IMR-90 (cell line): ENCODE measurements at regions not wholly inside any gene's neighbourhood (a gene's known extent, or its start where the extent isn't known, plus 50 kb on each side); places are given as distances from the start of the nearest gene placed in this dataset.

ENCODE experiments used
- ATAC-seq: fragments of 200-7000 bp; cut with Tn5 transposase; 2 replicates; pipeline ENCODE4 v1.9.1; 2020; ENCODE audit warnings: low read depth, mild to moderate bottlenecking, moderate library complexity
- BruUV-seq: library from RNA; stranded (reverse); fragments of 400-500 nt; replicated peaks from 2 replicates; lab custom pipeline; 2021; lab: Mats Ljungman, UMichigan
- CTCF ChIA-PET: fragments of 300-600 bp; formaldehyde crosslinking; extraction: SDS; loops from one replicate; lab custom pipeline; 2021; ENCODE audit warnings: antibody characterized with exemption; lab: Yijun Ruan, JAX
- POLR2A ChIA-PET: fragments of 300-600 bp; sonication (Branson Sonifier 250); formaldehyde crosslinking; loops from one replicate; lab custom pipeline; 2022; ENCODE audit warnings: antibody characterized with exemption; ENCODE audit not compliant: unreplicated experiment; lab: Charles Lee
- DNase-seq: peaks from one replicate; pipeline ENCODE4 v3.0.0; 2013
- H2AFZ ChIP-seq: replicated peaks from 2 replicates; pipeline ENCODE3; 2013; ENCODE audit warnings: low read length, mild to moderate bottlenecking; ENCODE audit not compliant: poor library complexity
- H2AK5ac ChIP-seq: 2 replicates; pipeline ENCODE4 v1.6.1; 2013; ENCODE audit warnings: low read depth, low read length, inconsistent platforms
- H2AK9ac ChIP-seq: replicated peaks from 2 replicates; pipeline ENCODE3; 2013; ENCODE audit warnings: mild to moderate bottlenecking, low read depth, low read length, moderate library complexity; ENCODE audit not compliant: poor library complexity
- H2BK120ac ChIP-seq: 2 replicates; pipeline ENCODE4 v1.6.1; 2013; ENCODE audit warnings: low read depth, low read length, inconsistent platforms
- H2BK15ac ChIP-seq: 3 replicates; pipeline ENCODE4 v1.6.1; 2013; ENCODE audit warnings: low read depth, low read length, inconsistent platforms
- H2BK20ac ChIP-seq: 2 replicates; pipeline ENCODE4 v1.6.1; 2013; ENCODE audit warnings: low read depth, mild to moderate bottlenecking, inconsistent platforms, low read length, moderate library complexity
- H2BK5ac ChIP-seq: 2 replicates; pipeline ENCODE4 v1.6.1; 2013; ENCODE audit warnings: mild to moderate bottlenecking, low read depth, low read length, inconsistent platforms; ENCODE audit not compliant: poor library complexity, severe bottlenecking
- H3K14ac ChIP-seq: replicated peaks from 2 replicates; pipeline ENCODE4 v1.6.1; 2013; ENCODE audit warnings: low read depth, low read length, inconsistent platforms
- H3K18ac ChIP-seq: 2 replicates; pipeline ENCODE4 v1.6.1; 2013; ENCODE audit warnings: low read depth, low read length, control low read depth
- H3K23ac ChIP-seq: 2 replicates; pipeline ENCODE4 v1.6.1; 2013; ENCODE audit warnings: low read depth, low read length, inconsistent platforms
- H3K27ac ChIP-seq: 2 replicates; pipeline ENCODE4 v1.5.1; 2013; ENCODE audit warnings: mild to moderate bottlenecking, control low read depth, low read length; ENCODE audit not compliant: insufficient read depth
- H3K27me3 ChIP-seq: 2 replicates; pipeline ENCODE4 v1.6.1; 2013; ENCODE audit warnings: low read length; ENCODE audit not compliant: control insufficient read depth, insufficient read depth
- H3K36me3 ChIP-seq: 2 replicates; pipeline ENCODE4 v1.6.1; 2013; ENCODE audit warnings: low read length, mixed read lengths; ENCODE audit not compliant: control insufficient read depth, insufficient read depth
- H3K4ac ChIP-seq: 2 replicates; pipeline ENCODE4 v1.6.1; 2013; ENCODE audit warnings: low read depth, low read length, inconsistent platforms
- H3K4me1 ChIP-seq: 2 replicates; pipeline ENCODE4 v1.6.1; 2013; ENCODE audit warnings: low read length, mixed read lengths; ENCODE audit not compliant: control insufficient read depth, insufficient read depth
- H3K4me2 ChIP-seq: 2 replicates; pipeline ENCODE4 v1.6.1; 2013; ENCODE audit warnings: low read depth, mild to moderate bottlenecking, control low read depth, low read length, moderate library complexity
- H3K4me3 ChIP-seq: 2 replicates; pipeline ENCODE4 v1.5.1; 2013; ENCODE audit warnings: low read depth, mild to moderate bottlenecking, control low read depth, low read length, moderate library complexity; ENCODE audit not compliant: insufficient read depth
- H3K56ac ChIP-seq: 2 replicates; pipeline ENCODE4 v1.6.1; 2013; ENCODE audit warnings: low read length, inconsistent platforms; ENCODE audit not compliant: insufficient read depth; ENCODE audit errors: extremely low read depth
- H3K79me1 ChIP-seq, 2 experiments: 2 replicates each; pipeline ENCODE4 v1.6.1; 2013; ENCODE audit warnings: low read length in 2 of 2, inconsistent platforms in 1 of 2, low read depth in 1 of 2
- H3K9ac ChIP-seq: 2 replicates; pipeline ENCODE4 v1.6.1; 2013; ENCODE audit warnings: low read depth, low read length, control low read depth
- H3K9me1 ChIP-seq: 2 replicates; pipeline ENCODE4 v1.6.1; 2013; ENCODE audit warnings: low read length, inconsistent platforms; ENCODE audit not compliant: insufficient read depth
- H3K9me3 ChIP-seq: 2 replicates; pipeline ENCODE4 v1.6.1; 2013; ENCODE audit warnings: low read length; ENCODE audit not compliant: control insufficient read depth, insufficient read depth
- H4K20me1 ChIP-seq: 2 replicates; pipeline ENCODE4 v1.6.1; 2013; ENCODE audit warnings: low read length, inconsistent platforms; ENCODE audit not compliant: insufficient read depth
- H4K5ac ChIP-seq: 2 replicates; pipeline ENCODE4 v1.6.1; 2013; ENCODE audit warnings: mild to moderate bottlenecking, low read depth, low read length, control low read depth
- H4K8ac ChIP-seq, 2 experiments: 2 replicates each; pipeline ENCODE4 v1.6.1; 2013; ENCODE audit warnings: low read depth in 2 of 2, low read length in 2 of 2, control low read depth in 1 of 2, inconsistent platforms in 1 of 2
- H4K91ac ChIP-seq: 2 replicates; pipeline ENCODE4 v1.6.1; 2013; ENCODE audit warnings: low read depth, low read length, inconsistent platforms; ENCODE audit not compliant: insufficient read depth
- MAFK ChIP-seq: IDR thresholded peaks from 2 replicates; pipeline ENCODE4 v1.6.1; 2012; ENCODE audit warnings: low read depth, low read length, improper control_type of control experiment
- SMC3 ChIP-seq: fragments of 150-350 bp; IDR thresholded peaks from 2 replicates; pipeline ENCODE4 v1.6.1; 2016; ENCODE audit warnings: low read depth, mild to moderate bottlenecking, antibody characterized with exemption, low read length, moderate library complexity
- WGBS, 2 experiments: methylation state at CpG; one replicate each; pipeline versions ENCODE4 v1.1.5 to v1.1.7; 2013; ENCODE audit warnings: missing lambda C conversion rate in 2 of 2; ENCODE audit not compliant: insufficient read length in 1 of 2; ENCODE audit errors: extremely low coverage in 2 of 2; 5-methylcytosine and 5-hydroxymethylcytosine counted together
- dilution Hi-C: fragments of 300-500 bp; cut with HindIII; formaldehyde crosslinking; loops from one replicate; pipeline ENCODE4 v1.14.3; 2018; ENCODE audit warnings: low sequenced_read_pairs; ENCODE audit not compliant: unreplicated experiment
- in situ Hi-C: fragments of 300-500 bp; cut with MboI; formaldehyde crosslinking; loops from 3 replicates; pipeline ENCODE4 v1.14.3; 2019; ENCODE audit warnings: low sequenced_read_pairs, inconsistent platforms, mixed read lengths
- intact Hi-C: fragments of 100-400 bp; cut with micrococcal nuclease; formaldehyde crosslinking; loops from 2 replicates; pipeline ENCODE4 v1.10.0; 2022

- dilution Hi-C loops, result no loop called here
- DNase-seq, result no peak
- no peaks in the 10 kb centered on the region for H3K4me1 ChIP-seq
Observed at GRCh38 chr10:128875030-128875744, 591.9 kb upstream of the MGMT start.

More at GRCh38 chr10:128875030-128875744, 591.9 kb upstream of the MGMT start:
- Histone ChIP-seq H3K27ac (no peak overlapping the region), H4K8ac (no peak overlapping the region), H4K5ac (no peak overlapping the region), H2BK120ac (no peak overlapping the region), H4K91ac (no peak overlapping the region), H3K27me3 (no peaks in the 10 kb centered on the region), H2BK15ac (no peak overlapping the region), H2BK5ac (no peak overlapping the region), H2BK20ac (no peak overlapping the region), H3K18ac (no peak overlapping the region), H3K9me3 (peaks cover 23% of the 10 kb centered on the region), H3K36me3 (no peaks in the 10 kb centered on the region), H3K14ac (no peak overlapping the region), H2AK9ac (no peak overlapping the region), H2AFZ (no peak overlapping the region), H3K4ac (no peak overlapping the region), H3K56ac (no peak overlapping the region), H4K20me1 (no peaks in the 10 kb centered on the region), H3K4me3 (no peak overlapping the region), H3K9me1 (no peaks in the 10 kb centered on the region), H2AK5ac (no peak overlapping the region), H3K4me2 (no peak overlapping the region), H3K23ac (no peak overlapping the region), H3K9ac (no peak overlapping the region), H3K79me1 (no peaks in the 10 kb centered on the region)
- no CpG with 5 or more reads among the region's 8 CpGs for WGBS, 2 experiments
- ChIA-PET POLR2A (no interaction called here), CTCF (no interaction called here)
- in situ Hi-C loops, result no loop called here
- TF ChIP-seq SMC3, result no peak
- peak; percentile 16; the same call in 1 of the 2 replicates for TF ChIP-seq MAFK
- BruUV-seq, result no TSS peak
- no peak for ATAC-seq
- intact Hi-C loops, result no loop called here
